DMS153 treated with DMSO at 0.1 percent for 48 hours (cell line): ENCODE measurements at regions not wholly inside any gene's neighbourhood (a gene's known extent, or its start where the extent isn't known, plus 50 kb on each side); places are given as distances from the start of the nearest gene placed in this dataset.
"Not testable (repeated sequence)": the region's sequence is repeated elsewhere in the genome, so short reads cannot be mapped to it uniquely, and the experiment has no call there.

Experiments used
- DNase-seq: peaks from one replicate; lab custom pipeline; 2025; ENCODE audit not compliant: unreplicated experiment; lab: John Stamatoyannopoulos, UW

DNA sequence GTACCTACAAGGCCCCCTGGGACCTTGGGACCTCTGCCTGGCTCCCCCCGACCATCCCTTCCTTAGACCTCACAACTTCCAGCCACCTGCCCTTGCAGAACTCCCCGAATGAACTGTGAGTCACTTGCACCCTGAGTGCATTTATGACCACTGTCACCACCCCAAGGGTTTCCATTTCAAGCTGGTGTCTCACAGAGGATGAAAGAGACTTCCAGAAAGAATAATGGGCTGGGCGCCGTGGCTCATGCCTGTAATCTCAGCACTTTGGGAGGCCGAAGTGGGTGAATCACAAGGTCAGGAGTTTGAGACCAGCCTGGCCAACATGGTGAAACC, 124.5 kb upstream of the CIBAR2 start:
- no peak for DNase-seq

DNA sequence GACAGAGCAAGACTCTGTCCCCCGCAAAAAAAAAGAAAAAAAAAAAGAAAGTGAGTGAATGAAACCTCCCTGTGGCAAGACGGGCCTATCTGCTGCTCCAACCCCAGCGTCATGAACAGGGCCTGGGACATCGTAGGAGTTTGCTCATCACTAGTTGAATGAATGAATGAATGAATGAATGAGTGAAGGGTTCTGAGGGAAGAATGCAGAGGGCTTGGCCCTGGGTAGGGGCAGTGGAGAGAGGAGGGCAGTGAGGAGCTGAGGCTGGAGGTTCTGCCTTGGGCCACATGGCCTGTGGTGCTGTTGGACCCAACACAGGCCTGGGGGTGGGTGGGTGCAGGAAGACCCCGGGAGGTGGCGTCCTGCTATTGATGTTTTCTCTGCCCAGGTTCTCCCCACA, 125.5 kb upstream of the CIBAR2 start:
- DNase-seq: no peak

DNA sequence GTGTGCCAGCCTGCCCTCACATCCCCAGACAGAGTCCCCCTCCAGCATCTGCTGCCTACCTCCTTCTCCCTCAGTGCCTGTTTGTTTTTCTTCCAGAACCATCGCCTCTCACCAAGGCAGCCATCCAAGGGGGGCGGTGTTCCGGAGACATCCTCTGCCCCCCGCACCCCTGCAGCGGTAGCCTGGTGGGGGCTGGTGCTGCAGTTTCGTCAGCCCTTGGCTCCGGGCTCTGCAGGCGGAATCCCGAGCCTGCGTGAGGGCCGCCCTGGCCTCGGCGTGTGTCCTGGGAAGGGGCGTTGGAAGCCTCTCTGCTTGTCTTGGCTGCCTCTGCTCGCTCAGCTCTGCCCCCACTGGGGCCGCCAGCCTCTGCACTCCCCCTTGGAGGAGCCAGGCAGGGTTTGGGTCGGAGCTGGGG, 126.0 kb upstream of the CIBAR2 start:
- DNase-seq: no peak

DNA sequence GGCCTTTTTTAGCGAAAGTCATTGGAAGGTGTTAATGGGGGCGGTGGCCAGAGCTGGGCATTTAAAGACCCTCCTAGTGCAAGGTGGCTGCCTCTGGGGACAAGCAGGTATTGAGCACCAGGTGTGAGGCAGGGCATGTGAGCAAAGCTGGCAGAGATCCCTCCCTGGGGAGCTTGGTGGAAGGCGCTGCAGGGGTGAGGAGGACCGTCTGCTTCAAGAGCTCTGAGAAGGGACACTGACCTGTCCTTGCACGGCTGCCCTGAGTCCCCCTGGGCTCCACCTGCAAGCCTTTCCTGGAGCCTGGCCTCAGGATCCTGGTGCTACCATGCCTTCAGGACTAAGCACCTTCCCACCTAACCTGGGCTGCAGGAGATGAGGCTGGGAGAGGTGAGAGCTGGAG, 127.0 kb upstream of the CIBAR2 start:
- DNase-seq: no peak

DNA sequence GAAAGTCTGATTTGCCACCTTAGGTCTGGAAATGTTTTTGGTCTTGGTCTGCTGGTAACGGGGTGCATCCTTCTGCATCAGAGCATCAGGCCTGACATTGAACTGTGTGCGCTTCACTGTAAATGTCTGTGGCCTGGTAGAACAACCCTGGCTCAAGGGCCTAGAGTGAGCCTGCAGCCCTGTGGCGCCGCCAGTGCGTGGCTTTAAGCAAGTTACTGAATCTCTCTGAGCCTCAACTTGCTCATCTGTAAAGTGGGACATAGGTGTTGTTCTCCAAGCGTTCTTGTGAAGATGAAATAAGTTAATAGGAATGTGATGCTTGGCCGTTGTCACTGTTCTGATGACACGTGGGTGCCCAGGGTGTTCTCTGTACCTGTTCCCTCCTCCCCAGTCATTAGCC, 127.6 kb upstream of the CIBAR2 start:
- DNase-seq: no peak

- no peak for DNase-seq
Observed at GRCh38 chr16:85240982-85241924, 129.0 kb upstream of the CIBAR2 start.

DNA sequence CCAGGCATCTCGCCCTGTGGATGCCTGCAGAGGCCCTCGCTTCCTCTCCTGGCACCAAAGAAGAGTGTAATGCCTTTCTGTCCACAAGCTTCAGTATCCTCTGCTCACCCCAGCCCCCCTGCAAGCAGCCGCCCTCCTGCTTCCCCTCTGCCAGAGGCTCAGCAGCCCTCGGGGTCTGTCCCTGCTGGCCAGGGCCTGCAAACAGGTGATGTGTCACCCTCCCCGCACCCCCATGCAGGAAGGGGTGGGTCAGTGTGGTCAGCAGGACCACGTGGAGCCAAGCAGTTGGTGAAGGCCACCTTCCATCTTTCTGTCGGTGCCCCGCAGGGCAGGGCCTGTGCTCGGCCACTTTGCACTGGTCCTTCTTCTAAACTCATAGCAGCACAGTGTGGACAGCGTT, 129.9 kb upstream of the CIBAR2 start:
- DNase-seq: no peak

DNA sequence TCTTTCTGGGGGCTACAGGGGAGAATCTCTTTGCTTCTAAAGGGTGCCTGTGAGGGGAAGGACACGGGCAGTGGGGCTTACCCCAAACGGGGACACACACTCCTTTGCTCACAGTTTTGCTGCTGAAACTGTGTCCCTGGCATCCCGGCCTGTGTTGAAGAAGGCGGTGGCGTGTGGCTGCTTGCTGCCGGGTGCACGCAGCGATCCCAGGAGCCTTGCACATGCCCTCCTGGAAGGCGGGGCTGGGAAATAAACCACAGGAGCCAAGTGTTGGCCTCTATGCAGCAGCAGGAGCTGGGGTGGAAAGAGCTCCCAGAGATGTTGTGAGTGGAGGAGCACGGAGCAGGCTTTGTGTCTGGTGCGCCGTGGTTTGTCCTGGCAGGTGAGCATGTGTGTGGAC, 131.0 kb upstream of the CIBAR2 start:
- no peak for DNase-seq

DNA sequence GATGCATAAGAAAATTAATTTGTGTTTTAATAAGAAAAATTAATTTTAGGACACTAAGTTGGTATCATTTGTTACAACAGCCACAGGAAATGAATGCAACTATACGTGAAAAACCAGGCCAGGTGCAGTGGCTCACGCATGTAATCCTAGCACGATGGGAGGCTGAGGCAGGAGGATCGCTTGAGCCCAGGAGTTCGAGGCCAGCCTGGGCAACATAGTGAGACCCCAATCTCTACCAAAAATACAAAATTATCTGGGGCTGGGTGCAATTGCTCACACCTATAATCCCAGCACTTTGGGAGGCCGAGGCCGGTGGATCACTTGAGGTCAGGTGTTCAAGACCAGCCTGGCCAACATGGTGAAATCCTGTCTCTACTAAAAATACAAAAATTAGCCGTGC, 132.2 kb upstream of the CIBAR2 start:
- DNase-seq: not testable (repeated sequence)

GRCh38 chr16:85245307-85246172, 133.3 kb upstream of the CIBAR2 start:
- DNase-seq: no peak

DNA sequence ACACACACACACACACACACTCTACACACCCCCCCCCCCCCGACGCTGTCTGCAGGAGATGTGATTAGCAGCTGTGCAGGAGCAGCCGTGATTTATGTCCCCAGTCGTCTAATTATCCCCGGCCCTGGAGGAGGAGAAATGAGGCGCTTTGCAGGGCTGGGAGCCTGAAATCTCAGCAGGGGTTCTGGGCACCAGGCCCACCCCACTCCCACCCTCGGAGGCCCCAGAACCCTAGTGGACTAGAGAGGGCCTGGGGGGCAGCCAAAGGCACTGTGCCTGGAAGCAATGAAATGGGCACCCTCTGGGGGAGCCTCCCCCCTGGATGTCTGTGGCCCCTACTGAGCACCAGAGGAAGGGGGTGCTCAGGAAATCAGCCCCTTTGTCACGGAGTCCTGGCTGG, 134.2 kb upstream of the CIBAR2 start:
- no peak for DNase-seq

DNA sequence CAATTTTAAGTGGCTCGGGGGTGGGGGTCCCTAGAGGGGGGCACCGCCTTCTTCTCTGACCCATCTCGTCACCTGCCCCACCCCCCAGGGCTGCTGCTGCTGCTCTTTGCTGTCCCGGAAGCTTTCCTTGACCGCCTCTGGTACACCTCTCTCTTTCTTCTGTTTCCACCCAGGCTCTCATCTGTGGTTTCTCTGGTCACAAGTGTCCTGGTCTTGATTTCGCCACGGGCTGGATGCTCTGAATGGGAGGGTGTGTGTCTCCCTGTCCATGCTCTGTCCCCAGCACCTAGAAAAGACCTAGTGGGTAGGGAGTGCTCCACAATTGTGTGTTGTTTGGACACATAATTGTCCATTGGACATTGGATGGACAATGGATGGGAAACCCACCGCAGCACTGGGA, 134.7 kb upstream of the CIBAR2 start:
- DNase-seq: no peak

DNA sequence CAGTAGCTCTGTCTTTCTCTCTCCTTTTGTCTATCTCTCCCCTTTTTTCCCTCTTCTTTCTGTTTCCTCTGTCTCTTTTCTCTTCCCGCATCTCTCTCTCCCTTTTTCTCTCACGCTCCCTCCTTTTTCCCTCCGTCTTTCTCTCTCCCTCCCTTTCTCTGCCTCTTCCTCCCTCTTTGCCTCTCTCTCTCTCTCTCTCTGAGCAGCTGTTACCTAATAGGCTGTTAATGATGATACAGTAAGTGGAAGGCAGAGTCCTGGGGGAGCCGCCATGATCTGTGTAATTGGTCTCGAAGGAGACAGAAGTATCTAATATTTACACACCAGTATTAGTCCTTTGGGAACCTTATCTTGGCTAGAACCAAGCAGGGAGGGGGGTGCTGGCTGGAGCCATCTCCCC, 136.1 kb upstream of the CIBAR2 start:
- DNase-seq: no peak

GRCh38 chr16:85248857-85249256, 136.6 kb upstream of the CIBAR2 start:
- DNase-seq: no peak

DNA sequence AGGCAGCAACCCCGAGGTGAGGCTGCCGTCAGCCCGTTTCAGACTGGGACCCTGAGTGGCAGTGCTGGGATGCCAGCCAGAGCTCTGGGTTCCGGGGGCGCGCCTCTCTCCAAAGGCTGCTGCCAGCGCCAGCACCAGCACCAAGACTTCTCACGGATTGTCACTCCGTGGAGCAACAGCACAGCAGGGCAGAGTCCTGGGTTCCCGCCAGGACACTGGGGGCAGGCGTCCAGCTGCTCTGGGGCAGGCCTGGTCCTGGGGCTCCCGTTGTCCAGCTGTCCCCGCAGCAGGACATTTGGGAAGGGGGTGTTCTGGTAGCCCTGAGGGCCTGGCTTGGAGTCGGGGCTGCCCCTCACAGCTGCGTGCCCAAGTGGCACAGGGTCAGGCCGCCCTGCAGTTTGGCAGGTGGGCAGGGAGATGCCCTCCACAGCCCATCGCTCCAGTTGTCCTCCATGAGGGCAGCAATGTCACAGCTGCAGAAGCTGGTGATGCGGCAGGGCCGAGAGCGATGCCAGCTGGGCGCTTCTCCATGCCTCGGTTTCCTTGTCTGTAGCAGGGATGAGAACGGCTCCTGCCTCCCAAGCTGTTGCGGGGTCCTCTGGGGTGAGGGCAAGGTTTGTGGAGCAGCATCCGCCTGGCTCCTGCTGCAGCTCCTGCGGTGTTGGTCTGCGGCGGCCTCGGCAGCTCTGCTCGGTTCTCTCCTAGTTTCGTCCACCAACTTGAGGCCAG, 137.3 kb upstream of the CIBAR2 start:
- no peak for DNase-seq

GRCh38 chr16:85250147-85250463, 137.8 kb upstream of the CIBAR2 start:
- DNase-seq: no peak

DNA sequence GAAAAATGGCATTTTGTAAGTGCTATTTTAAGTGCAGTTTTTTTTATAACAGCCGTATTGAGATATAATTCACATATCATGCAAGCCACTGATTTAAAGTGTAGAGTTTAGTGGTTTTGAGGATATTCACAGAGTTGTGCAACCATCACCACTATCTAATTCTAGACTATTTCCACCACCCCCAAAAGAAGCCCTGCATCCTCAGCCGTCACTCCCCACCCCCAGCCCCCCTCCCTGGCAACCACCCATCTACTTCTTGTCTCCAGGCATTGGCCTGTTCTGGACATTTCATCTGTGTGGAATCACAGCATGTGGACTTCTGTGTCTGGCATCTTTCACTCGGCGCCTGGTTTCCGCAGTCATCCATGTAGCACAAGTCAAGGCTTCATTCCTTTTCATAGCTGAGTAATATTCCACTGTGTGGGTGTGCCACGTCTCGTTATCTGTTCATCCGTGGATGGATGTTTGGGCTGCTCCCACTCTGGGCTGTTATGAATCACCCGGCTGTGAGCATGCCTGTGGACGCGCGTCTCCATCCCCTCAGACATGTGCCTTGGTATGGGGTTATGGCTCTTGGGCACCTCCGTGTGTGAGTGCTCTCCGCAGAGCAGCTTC, 138.4 kb upstream of the CIBAR2 start:
- DNase-seq: no peak

- DNase-seq: no peak
Observed at GRCh38 chr16:85251225-85251760, 139.0 kb upstream of the CIBAR2 start.

GRCh38 chr16:85252014-85252413, 139.7 kb upstream of the CIBAR2 start:
- DNase-seq: no peak

GRCh38 chr16:85252461-85252860, 140.2 kb upstream of the CIBAR2 start:
- no peak for DNase-seq
